ENCODE measurements at regions not wholly inside any gene's neighbourhood (a gene's known extent, or its start where the extent isn't known, plus 50 kb on each side); places are given as distances from the start of the nearest gene placed in this dataset.
A peak's percentile ranks its signal among the peaks of the same experiment; 100 is the strongest.

DNA sequence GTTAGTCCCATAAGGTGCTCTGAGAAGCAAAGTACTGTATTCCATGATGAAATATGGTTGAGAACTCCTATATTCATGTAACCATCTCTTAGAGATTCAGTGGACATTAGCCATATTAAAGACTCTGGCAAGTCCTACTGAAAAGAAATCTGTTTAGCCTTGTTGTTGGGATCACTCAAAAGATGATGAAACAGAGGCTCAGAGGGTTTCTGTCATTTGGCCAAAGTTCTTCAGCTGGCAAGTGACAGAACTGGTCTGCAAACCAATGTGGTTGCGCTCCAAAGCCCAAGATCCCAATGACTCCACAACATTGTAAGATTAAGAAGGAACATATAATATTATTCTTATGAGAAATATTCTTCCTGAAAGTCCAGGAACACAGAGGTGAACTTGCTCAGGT is 462.9 kb downstream of the ACTL7B start:
- DNase-seq: no peak

DNA sequence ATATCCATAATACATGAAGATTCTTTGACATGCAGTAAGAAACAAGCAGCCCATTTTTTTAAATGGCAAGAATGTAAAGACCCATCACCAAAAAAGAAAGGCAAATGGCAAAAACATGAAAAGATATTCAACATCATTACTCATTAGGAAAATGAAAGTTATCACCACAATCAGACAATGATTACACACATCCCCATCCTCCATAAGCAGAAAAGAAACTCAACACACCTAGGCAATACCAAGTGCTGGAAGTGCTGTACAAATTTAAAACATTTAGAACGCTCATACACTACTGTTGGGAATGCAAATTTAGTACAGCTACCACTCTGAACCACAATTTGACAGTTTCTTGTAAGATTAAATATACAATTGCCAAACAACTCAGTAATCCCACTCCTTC is 466.7 kb downstream of the ACTL7B start:
- no peak for DNase-seq

DNA sequence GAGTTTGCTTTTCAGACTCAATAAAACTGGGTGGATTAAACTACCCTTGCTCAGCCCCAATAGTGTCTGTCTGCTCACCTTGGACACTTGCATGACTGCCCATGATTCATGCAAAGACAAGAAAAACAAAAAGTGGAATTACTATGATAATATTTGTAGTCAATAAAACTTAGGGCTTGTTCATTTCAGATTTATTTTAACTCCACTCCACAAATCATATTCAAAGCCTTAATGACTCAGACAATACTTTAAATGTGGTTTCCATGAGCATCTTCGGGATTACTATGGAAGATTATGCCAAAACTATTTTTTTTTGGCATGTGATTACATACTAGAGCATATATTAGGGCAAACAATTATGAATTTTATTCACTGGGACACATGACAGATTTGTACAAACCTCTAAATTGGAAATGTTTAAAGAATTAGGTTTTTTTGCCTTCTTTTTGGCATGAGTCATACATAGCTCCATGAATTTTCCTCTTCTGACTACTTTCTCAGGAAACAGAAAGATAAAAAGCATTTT is 468.9 kb downstream of the ACTL7B start:
- DNase-seq: no peak

DNA sequence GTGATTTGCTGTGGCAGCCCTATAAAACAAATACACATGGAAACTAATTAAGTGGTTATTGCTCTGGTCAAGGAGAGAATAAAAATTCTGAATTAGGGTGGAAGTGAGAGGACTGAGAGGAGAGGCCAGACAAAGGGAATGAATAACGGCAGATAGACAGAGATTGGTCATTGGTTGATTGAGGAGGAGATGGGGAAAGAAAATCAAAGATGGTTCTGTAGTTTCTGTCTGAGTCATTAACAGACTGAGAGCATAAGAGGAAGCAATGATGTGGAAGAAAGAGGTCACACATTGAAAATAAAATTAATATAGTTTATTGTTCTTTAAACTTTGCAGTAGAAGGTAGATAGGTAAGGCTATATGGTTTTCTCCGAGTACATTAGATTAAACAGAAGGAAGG is 469.8 kb downstream of the ACTL7B start:
- DNase-seq: no peak

DNA sequence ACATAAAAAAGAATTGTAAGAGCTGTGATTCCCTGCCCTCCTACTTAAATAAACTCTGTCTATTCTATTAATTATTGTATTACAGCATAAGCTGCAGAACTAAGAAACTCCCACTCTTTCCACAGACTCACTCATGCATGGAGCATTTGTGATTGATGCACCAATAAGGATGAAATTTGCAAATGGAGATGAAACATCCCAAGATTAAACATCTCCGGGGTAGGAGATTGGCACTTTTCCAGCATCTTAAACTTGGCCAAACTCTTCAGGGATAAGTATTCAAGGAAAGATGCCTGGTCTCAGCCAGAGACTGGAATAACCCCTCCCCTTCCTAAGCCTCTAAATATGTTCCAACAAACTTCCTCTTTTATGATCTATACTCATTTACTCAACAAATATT is 472.0 kb downstream of the ACTL7B start:
- DNase-seq: no peak

DNA sequence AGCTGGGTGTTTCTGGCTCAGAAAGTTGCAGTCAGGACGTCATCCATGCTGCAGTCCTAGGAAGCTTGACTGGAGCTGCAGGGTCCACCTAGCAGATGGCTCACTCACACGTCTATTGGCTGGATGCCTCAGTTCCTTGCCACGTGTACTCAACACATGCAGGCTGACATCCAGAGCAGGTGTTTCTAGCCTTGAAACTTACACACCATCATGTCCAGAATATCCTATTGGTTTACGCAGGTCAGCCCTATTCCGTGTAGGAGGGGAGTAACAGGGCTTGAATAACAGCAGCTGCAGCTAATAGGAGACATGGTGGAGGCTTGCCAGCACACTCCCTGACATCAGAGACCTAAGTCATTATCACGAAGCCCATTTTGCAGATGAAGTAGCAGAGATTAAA is 473.5 kb downstream of the ACTL7B start:
- DNase-seq: no peak

DNA sequence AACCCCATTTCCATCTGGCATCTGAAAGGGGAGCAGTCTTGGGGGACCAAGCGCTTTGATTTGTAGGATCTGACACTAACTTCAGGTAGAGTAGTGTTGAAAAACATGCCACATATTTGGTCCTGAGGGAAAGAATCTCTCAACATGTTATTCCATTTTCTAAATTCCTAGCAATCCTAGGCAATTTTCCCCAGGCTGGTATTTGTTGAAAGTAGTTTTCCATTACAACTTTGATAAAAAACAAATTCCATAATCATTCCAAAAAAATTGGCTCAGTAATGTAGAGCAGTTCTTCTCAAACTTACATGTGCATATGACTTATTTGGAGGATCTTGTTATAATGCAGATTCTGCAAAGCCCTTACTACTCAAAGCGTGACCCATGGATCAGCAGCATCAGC is 477.9 kb downstream of the ACTL7B start:
- DNase-seq: no peak

DNA sequence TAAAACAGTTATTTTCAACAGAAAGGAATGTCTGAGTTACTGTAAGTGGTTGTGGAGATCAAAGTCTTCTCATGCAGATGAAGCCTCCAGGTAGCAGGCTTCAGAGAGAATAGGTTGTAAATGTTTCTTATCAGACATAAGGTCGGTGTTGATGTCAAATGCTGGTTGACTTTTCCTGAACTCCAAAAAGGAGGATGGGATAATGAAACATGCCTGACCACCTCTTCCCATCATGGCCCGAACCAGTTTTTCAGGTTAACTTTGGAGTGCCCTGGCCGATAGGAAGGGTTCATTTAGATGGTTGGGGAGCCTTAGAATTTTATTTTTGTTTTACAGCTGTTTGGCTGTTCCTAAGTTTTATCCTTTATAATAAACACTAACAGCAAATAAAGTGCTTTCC is 478.4 kb downstream of the ACTL7B start:
- no peak for DNase-seq

DNA sequence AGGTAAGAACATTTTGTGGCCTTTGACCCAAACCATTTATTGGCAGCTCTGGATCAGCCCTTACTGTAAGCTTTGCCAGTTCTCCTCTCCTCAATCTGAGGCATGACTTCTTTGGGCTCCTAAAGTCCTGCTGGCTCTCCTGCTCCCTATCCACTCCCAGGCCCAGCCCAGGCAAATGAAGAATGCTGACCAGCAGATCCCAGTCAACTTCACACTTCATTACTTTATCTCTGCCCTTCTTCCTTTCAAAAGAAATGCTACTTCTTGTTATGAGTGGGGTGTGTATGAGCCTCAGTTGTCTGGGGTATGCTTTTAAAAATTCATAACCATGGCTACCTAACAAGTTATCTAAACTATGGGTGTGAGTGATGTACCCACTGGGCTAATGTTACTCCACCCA is 479.6 kb downstream of the ACTL7B start:
- DNase-seq: no peak

DNA sequence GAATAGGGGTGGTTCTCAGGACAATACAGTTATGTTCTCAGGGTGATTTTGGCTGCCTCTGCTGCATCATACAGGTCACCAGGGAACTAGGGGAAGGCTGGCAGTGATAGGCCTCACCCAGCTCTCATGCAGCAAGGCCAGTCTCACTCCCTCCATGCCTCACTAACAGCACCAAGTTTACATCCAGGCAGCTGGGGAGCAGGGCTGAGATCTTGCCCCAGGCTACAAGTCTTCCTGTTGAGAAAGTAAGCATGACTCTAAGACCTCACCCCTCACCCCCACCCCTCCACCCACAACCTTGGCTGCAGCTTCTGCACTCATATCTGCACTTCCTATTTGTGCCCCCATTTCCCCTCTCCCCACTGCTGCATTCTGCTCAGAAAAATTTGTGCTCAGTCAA is 481.2 kb downstream of the ACTL7B start:
- no peak for DNase-seq

DNA sequence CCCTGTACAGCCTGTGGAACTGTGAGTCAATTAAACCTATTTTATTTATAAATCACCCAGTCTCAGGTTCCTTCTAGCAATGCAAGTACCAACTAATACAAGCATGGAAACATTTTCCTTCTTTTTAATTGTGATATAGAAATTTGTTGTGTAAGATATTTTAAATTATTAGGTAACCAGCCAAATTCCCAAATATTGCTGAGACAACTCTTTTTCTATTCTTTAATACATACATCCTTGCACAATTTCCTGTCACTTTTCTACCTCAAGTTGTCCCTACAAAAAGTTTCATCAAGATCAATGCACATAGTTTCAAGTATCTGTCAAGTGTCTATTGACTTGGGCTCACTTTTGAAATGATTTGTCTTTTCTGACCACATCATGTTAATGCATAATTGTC is 488.6 kb downstream of the ACTL7B start:
- no peak for DNase-seq

DNA sequence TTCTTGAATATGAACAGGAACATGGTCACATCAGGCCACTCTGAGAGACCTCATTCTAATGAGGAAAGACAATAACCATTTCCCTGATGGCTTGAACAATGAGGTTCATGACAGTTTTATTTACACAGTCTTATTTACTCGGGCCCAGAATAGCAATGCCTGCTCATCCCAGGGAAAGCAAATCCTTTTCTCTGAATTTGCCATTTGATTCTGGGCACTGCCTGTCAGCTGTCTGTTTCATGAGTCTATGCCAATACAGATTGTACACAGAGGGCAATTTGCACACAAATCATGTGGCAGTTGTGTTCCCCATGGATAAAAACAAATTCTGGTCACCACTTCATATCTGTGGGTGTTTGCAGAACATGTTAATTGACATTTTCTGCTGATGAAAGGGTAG is 492.5 kb downstream of the ACTL7B start:
- peak; percentile 81 for DNase-seq

DNA sequence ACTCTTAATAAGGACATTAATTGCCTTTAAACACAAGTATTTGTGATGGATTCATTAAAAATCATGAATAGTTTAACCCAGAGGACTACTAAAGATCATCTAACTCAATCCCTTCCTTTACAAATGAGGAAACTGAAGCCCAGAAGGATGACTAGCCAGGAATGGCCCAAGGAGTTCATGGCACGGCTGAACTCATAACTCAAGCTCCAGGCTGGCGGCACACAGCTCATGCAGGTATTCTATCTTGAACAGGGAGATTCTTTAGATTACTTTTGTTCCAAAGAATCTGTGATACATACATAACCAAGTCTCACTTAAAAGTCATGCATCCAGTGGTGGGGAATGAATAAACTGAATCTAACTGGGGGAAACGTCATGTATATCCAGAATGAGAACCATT is 495.5 kb downstream of the ACTL7B start:
- no peak for DNase-seq

DNA sequence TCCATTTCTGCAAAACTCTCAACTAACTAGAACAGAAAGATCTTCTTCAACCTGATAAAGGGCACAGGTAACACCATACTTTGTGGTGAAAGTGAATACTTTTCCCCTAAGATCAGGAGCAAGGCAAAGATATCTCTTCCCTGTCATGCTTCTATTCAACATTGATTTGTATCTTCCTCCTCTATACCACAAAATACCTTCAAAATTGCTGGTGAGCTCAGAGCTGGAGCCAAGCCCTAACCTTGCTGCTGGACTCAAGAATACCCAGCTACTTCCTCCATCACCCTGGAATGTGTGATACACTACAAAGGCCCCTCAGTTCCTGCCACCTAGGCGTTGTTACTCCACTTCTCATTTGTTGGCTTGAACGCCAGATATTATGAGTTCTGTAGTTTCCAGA is 499.0 kb downstream of the ACTL7B start:
- DNase-seq: no peak

DNA sequence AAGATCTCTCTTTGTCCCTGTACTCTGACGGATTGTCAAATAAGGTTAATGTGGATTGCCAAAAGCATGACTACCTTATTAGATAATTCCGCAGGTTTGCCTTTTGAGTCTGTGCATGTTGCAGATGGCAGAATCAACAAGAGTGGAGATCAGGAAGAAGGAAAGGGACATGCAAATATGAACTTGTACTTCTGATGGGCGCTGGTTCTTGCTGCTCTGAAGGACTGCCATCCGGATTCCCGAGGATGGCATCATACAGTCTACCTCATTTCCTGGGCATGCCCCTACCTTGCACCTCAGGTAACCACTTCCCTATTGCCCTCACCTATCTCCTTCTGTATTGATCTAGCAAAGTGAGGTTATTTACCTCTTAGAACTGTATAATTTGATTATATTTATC is 504.2 kb downstream of the ACTL7B start:
- no peak for DNase-seq

DNA sequence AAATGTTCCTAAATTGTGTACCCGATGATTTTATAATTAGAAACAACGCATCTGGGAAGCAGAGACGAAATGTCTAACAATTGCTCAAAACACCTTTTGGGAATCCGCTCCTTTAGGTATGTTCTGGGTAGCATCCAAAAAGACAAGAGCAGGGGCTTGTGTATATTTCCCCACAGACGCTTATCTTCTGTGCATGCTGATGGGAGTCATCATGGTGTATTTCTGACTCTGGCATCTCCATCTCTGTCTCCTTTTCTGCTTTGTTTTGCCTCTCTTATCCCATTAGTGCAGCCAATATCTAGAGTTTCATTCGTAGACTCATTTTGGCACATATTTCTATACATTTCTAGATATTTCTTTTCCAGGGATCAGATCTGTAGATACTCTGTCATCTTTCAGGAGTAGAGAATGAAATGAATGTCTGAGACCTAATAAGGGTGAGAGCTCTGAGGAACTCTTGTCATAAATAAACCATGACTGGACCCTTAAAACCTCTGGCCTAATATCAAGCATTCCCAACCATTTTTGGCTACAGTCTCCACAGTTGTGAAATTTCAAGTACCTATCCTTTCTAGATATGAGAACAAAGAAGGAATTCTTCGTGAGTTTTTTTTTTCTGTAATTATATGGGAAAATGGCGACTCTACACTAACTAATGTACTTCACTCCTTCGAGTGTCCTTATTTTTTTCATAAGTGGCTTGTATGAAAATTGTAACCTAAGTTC is 508.2 kb downstream of the ACTL7B start:
- no peak for DNase-seq

DNA sequence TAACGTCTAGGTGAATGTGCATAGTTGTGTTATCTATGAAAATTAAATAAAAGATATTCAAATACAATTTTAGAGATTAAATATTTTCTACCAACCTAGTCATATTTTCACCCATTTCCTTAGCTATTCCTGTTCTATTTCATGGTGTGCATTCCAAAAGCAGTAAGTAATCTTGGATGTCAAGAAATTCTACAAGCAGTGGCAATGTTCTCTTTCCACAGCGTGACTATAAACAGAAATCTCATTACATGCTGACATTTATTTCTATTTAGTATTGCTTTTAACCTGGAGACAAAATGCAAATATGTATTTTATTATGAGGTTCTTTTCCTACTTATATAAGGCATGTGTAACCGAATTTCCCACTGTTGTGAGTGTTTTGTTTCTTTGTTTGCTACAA is 510.0 kb downstream of the ACTL7B start:
- no peak for DNase-seq

DNA sequence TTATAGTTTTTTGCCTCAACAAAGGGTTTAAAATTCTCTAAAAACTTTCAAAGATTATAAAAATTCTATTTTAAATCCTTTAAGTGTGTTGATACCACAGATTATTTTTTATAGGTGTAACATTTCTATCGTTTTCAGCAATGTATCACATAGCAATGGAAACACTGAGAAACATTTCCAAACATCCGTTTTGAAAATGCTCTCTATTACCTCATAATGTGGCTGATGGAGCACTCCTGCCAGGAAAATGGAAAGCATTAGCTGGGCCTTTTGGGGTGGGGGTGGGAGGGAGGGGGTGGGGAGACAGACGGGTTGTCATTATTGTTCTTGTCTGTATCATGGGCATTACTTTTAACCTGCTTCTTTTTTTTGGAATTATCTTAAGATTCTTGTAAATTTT is 516.5 kb downstream of the ACTL7B start:
- DNase-seq: no peak

DNA sequence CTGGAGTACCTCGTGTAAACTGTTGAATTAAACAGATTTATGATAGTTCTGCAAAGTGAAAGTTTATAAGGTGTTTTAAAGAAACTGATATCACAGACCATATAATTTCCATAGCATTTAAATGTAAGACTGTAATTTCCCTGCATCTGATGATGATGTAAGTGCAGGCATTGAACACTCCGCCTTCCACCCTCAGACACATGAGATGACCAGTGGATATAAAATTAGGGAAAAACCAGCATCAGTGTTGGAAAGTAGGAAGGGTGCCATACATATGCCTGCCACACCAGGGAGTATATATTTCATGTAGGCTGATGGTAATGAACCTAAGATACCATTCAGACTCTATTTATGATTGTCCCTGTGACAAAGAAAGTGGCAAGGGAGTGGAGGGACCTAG is 519.2 kb downstream of the ACTL7B start:
- no peak for DNase-seq

DNA sequence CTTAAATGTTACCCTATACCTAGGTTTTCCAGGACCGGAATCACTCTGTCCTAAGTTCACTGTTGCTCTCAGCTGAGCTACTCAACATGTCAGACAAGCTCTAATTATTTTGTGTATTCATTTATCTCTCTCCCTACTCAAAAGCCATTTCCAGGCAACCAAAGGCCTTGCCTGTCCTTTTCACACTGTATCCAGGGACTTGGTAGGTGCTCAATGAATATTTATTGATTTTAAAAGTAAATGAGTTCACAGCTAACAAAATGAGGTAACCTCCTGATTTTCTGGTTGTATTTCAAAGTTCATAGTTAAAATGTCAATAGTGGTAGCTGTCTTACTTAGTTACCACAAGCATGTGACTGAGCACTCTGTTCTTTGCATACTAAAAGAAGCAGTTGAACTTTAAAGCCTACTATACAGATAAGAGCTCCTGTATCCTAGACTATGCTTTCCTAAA is 522.2 kb downstream of the ACTL7B start:
- no peak for DNase-seq

DNA sequence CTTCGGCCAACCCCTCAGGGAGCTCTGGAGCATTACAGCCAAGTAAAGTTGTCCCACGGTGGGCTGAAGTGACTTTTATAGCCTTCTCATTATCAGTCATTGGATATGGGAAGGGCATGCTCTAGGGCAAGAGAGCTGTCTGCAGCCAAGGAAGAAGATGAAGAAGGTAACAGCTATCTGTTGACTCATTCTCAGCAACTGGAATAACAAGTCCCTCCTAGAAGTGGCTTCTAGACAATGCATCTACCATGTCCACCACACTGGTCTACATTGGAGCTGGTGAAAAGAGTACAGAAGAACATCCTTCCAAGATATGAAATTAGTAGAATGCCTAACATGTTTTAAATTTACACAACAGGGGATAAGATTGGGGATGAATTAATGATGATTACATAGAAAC is 524.2 kb downstream of the ACTL7B start:
- no peak for DNase-seq

DNA sequence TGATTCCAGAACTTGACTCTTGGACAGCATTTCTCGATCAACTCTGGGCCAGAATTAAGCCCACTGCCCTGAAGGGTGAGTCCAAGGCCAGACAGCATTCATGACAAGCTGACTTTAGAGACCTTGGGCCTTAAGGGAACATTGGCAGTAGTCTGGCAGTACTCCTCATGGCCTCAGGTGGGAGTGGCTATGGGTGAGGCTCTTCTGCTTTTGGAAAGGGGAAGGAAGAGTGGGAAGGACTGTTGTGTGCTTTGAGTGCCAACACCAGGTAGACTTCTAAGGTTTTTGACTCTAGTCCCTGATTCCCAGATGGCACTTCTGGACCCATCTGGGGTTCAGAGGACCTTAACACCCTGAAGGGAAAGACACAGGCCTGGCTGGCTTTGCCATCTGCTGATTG is 530.4 kb downstream of the ACTL7B start:
- DNase-seq: no peak

DNA sequence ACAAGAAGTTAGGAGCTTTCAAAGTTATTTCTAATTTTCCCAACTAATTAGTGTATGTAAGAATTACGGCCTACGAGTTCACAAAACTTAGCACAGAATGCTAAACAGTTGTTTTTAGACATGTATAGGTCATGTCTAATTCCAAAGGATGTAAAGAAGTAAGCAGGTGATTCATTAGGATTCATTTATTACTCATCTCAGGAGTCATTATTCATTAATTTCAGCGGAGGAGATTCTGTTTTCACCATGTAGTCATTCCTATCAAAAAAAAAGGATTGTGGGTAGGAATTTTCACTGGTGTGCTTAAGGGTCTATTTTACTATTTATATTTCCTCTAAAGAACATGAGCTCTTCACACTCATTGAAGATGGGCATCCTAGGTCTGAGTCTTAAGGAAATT is 532.2 kb downstream of the ACTL7B start:
- no peak for DNase-seq

DNA sequence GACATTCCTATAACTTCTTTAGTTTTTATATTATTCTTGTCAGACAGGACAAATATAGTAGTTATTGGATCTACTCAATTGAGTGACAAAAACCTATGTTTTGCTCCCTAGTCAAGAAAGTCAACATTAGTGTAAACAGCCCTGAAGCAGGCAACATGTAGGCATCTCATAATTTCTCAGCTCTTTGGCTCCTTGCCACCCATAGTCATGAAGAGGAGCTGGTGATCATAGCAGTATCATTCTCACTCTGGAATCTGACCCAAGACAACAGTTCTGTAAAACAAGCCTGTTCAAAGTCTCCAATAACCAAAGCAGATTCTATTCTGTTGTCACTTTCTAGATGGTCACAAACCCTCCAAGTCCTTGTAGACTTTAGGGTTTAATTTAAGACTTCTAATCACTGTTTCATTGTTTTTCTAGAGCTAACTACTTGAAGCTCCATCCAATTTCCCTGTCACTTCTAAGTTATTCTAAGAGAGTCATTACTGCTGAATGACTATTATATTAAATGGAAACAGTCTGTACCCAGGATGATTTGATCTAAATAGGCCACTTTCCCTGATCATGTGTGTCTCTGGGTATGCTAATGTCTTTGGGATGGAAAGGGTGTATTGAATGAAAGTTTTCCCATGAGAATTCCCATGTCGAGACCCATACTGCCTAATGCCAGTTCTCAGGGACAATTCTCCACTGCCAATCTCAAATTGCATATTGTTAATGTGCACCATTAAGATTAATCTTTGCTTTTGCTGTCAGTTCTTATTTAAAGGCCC is 533.3 kb downstream of the ACTL7B start:
- DNase-seq: no peak

DNA sequence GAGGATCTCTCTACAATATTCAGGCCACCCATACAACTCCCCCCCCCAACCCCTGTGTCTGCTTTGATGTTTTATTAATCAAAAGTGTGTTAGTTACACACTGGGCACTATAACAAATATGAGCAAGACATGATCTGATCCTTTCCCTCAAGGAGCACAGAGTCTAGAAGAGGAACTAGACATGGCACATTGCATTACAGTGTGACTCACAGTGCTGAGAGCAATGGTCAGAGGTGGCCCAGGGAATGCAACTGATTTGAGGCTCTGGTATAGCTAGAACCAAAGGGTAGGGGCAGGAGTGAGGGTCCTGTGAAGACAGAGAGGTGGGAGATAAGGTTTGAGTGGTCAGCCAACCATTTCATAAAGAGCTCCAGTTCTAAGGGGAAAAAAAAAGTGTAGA is 539.2 kb downstream of the ACTL7B start:
- DNase-seq: no peak
